Left kidney (tissue), 1 donor: ENCODE measurements at regions not wholly inside any gene's neighbourhood (a gene's known extent, or its start where the extent isn't known, plus 50 kb on each side); places are given as distances from the start of the nearest gene placed in this dataset.

ENCODE experiments used
- DNase-seq: peaks from one replicate; pipeline ENCODE4 v3.0.0-alpha.2; 2013

DNA sequence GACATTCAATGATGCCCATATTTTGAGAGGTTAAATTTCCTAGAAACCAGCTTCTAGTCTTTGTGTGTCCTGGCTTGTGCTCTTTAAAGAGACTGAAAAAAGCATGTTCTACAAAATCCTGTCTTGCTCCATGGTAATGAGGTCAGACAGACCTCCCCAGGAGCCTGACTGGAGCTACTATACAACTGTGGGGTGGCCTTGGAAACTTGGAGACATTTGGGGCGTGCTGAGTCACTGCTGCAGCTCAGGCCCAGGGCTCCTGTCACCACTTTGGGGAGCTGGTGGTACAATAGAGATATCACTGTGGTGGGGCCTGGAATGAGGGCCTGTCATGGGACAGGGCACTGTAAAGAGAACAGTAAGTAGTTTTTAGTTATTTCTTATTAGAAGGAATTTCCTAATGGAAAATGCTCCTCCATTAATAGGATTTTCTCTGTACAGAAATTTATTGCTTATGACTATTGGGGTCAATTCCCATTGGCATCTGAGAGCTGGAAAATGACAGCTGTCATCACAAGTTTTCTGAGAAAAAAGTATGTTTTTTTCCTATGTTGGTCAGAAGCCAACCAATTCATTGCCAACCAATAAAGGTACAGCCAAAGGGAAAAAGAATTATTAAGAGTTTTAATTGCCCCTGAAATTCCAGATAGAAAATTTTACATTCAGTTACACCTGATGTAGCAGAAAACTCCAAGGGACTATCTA lies 207.4 kb upstream of the JADE1 start:
- DNase-seq, result no peak

GRCh38 chr4:128600996-128601871 lies 208.3 kb upstream of the JADE1 start:
- no peak for DNase-seq

DNA sequence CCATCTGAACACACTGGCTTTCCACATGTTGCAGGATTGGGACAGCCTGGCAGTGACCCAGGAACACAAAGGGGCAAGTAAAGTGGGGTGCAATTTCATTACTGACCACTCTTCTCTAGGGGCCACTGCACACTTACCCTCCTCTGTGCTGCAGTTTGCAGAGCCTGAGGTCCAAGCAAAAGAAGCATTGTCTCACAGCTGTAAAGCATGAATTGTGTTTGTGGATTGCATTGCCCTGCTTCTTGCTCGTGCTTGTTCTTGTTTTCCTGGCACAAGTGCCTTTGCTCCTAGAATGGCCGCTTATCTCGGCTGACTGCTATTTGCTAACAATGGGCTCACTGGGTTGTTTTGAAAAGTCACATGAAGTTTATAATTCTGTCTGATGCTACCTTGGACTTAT lies 209.1 kb upstream of the JADE1 start:
- DNase-seq, result no peak

- DNase-seq, result no peak
Observed at GRCh38 chr4:128597500-128597899, 212.0 kb upstream of the JADE1 start.

DNA sequence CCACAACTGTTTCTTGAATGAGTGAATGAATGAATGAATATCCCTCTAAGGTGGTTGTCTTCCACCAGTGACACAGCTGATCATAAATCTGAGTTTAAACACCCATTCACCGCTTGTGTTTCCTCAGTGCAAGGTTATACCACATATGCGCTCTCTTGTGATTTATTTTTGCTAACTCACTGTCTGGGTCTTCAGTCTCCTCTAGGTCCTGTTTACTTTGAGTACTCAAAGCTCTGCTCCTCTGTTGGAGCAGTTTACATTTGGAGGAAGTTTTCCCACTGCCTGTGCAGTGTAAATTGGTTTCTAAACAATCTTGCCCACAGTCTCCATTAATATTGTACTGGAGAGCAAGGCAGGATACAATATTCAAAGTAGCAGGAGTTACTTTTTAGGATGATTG lies 212.6 kb upstream of the JADE1 start:
- no peak for DNase-seq

DNA sequence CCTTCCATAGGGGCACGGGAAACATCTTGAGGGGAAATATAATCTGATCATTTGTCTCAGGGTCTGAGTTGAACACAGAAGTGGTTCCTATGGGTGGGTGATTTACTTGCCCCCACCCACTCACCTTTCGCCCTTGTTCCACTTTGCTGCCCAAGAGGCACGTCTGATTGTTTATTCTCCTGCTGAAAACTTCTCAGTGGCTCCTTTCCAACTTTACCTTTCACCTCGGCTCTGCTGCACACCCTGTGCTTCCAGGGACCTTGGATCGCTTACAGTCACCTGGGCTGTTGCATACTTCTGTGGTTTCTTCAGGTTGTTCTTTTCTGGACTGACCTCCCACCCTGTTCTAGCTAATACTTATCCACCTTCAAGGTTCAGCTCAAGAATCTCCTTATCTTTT lies 213.4 kb upstream of the JADE1 start:
- peak; percentile 65 for DNase-seq

DNA sequence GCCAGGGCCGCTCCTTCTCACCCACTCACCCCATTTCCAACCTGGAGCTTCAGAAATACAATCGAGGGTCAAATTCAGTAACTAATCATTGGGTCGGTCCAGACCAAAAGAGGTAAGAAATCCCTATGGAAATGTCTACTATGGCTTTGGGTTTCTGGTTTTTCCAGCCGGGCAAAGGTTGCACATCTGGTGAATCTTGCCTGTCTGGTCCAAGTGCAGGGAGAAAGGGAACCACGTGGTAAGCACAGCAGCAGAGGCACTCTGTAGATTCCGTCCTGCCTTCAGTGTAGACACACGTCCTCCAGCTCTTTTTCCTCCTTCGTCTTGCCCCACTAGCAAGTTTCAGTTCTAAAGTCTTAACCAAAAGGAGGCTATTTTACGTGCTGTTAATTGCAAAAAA lies 218.0 kb upstream of the JADE1 start:
- DNase-seq, result no peak

GRCh38 chr4:128590773-128591172 lies 218.7 kb upstream of the JADE1 start:
- DNase-seq, result no peak

DNA sequence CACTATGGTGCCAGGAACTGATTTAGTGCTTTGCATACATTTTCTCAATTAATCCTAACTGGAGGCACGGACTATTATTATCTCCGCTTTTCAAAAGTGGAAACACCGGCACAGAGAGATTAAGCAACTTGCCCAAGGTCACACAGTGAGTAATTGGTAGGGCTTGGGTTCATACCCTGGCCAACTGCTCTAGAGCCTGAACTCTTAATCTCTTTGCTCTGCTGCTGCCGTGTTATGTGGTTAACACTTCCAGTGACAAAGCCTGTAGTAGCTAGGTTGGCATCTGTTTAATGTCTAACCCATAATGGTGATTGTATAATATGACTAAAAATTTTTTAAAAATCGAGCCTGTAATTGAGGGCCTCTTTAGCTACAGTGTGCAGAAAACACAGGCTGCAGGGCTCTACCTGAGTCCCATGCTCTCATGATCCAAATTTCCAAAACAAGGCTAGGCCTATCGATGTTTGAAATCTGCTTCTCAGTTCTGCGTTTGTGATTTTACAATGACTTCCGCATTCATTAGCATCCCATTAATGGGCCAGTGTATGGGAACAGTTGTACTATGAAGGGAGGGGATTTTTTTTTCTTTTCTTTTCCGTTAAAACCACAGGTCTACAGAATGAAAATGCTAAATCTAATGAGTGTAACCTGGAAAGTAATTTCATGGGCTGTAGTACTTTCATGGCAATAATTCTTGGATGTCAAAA lies 219.3 kb upstream of the JADE1 start:
- DNase-seq, result peak; percentile 45

- no peak for DNase-seq
Observed at GRCh38 chr4:128589384-128589965, 220.0 kb upstream of the JADE1 start.

- DNase-seq, result no peak
Observed at GRCh38 chr4:128587382-128587781, 222.1 kb upstream of the JADE1 start.

DNA sequence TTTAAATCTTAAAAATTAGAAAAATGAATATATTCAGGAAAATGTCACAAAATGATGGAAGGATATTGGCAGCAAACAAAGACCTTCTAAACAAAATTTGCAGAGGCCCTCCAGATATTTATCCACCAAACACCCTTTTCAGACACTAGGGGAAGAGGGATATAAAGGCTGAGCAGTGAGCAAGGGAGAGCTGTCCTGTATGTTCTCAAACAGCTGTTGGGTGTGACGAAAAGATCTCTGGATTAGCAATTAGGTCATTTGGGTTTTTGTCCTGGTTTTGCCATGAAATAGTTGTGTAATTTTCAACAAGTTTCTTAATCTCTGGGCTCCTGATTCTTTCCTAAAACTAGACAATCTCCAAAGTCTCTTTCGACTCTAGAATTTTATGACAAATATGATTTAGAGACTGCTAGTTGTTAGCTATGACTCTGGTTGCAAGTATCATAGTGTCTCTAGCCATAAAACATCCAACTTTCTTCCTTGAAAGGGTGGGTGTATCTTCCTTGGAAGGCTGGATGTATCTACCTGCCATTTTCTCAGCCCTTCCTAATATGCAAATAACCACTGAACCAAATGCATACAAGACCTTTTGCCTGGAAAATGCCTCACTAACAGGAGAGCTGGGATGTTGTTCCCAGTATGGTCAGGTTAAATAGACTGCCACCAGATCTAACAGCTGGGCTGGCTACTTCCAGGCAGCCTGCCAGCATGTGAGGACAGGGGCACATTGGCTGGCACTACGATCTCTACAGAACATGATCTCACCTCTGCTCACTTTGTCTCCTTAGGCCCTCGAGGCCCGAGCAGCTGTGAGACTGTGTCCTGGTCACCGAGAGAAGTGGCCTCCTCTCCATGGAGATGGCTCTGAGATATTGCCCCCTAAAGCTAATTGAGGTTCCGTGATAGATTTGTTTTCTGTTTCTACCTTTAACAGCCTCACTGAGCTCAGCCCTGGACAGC lies 225.5 kb upstream of the JADE1 start:
- DNase-seq, result no peak

DNA sequence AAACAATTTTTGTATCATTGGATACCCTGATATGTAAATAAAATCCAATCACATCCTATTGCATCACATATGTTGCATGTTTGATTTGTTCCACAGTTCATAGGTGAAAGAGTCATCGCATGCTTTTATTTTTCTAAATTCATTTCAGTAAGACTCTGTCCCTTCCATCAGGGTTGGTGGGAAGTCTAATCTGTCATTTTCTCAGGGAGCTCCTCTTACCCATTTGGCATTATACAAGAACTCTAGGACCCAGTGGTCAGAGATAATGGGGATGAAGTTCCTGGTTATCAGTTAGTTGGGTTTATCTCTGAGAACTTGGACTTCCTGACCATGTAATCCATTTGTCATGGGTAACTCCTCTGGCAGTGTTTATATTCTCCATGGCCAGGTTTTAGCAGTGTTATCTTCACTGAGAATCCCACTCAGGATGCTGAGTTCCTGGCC lies 227.1 kb upstream of the JADE1 start:
- DNase-seq, result no peak

DNA sequence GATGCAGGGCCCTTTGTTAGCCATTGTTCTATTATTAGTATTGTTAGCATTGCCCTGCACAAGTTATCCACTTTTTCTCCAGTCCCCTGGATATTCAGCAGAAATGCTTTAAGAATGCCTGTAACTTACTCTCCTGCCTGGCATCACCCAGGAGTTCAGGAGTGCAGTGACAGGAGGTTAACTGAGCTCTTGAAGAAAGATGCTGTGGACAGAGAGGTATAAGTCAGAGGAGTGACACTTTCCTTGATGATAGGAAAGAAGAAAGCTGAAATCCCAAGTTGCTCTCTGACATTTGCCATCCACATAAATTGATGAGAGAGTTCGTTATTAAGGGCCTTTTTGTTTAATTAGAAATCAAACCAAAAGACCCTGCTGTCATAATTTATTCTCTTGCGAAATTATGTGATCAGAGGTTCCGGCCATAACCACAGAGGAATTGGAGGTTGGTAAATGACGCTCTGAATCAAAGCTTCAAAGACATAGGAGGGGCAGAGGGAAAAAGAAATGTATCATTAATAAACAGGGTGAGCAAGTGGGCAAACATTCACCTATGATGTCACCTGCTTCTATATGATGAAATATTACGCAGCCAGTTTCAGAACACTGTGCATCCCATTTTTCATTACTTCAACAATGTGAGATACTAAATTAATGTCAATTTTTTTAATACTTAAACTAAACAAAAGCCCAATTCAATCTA lies 230.2 kb upstream of the JADE1 start:
- DNase-seq, result no peak

DNA sequence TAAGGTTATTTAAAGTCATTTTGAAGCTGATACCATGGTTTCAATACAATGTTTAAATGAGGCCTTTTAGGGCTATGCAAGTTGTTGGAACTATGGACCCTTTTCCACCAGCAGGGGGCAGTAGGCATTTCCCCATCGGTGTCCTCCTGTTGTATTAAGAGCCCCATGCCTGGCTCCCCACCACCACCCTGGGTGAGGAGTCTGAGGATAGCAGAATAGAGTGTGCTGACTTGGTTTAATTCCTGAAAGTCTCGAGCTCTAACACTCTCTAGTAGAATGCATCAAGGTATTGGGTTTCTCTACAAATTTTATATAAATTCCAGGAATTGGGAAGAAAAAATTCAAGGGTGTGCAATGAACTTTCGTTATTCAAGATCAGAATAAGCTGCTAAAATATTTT lies 234.8 kb upstream of the JADE1 start:
- no peak for DNase-seq

- no peak for DNase-seq
Observed at GRCh38 chr4:128573781-128574508, 235.6 kb upstream of the JADE1 start.

- DNase-seq, result no peak
Observed at GRCh38 chr4:128572778-128573241, 236.7 kb upstream of the JADE1 start.

- DNase-seq, result no peak
Observed at GRCh38 chr4:128571747-128572146, 237.8 kb upstream of the JADE1 start.

DNA sequence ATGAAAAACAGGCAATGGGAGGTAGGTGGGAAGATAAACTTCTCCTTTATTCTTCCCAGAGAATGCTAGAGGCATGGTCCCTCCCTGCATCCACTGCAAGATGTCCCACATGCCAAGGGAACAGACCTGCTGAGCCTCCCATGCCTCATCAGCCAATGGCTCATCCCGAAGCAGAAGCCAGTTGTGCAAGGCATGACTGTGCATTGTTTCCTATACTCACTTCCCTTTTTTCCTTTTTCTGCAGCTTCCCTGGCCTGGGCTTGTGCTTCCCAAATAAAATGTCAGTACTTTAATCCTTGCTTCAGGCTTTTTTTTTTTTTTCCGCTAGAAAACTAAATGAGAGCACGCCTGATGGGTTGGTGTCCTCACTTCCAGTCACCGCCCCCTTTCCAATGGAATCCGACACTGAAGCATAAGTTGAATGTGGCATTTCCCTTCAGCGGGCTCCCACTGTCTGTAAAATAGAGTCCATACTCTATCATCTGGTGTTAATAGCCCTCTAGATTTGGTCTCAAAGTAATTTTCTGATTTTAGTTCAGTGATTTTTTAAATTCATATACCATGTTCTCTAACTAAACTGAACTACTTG lies 239.0 kb upstream of the JADE1 start:
- DNase-seq, result no peak
